GM18502 (cell line): ENCODE measurements at regions not wholly inside any gene's neighbourhood (a gene's known extent, or its start where the extent isn't known, plus 50 kb on each side); places are given as distances from the start of the nearest gene placed in this dataset.
"Not testable (repeated sequence)": the region's sequence is repeated elsewhere in the genome, so short reads cannot be mapped to it uniquely, and the experiment has no call there.

Experiments
- ATAC-seq: cut with Tn5 transposase; IDR thresholded peaks from one replicate; pipeline ENCODE4 v1.9.1; 2021; ENCODE audit warnings: mild to moderate bottlenecking; ENCODE audit not compliant: unreplicated experiment, poor library complexity

DNA sequence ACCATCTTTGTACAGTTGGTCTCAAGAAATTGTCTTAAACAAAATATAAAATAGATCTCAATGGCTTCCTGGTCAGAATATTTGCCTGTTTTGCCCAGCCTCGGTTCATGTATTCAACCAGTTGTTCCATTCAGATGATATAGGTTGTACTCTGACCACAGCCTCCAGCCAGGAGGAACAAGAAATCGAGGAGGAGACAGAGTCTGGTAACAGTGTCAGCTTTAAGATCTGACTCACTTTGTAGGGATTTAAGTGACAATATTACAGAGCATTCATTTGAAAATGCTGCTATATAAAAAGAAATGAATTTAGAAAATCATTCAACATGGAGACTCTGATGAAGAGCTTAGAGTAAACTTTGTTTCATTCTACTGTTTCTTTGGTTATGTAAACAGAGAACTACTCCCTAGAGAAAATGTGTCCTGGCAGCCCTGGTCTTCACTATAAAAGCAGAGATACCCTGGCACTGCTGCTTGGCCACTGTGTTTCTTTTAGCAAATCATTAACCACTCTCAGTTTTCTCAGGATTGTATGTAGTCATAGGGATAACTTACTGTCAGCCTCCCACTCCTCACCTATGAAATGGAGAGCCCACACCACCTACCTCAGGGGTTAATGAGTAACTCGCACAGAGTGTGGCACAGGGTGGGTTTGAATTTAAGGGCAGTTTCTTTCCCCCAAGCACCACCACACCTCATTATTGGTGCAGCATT lies 53.5 kb downstream of the PAGE2 start:
- ATAC-seq = no peak

GRCh38 chrX:55142919-55143310 lies 54.1 kb downstream of the PAGE2 start:
- no peak for ATAC-seq

- ATAC-seq = no peak
Measured at GRCh38 chrX:55143621-55144020, 54.8 kb downstream of the PAGE2 start.

GRCh38 chrX:55144697-55145096 lies 55.9 kb downstream of the PAGE2 start:
- no peak for ATAC-seq

- ATAC-seq = no peak
Measured at GRCh38 chrX:55149242-55149641, 60.4 kb downstream of the PAGE2 start.

DNA sequence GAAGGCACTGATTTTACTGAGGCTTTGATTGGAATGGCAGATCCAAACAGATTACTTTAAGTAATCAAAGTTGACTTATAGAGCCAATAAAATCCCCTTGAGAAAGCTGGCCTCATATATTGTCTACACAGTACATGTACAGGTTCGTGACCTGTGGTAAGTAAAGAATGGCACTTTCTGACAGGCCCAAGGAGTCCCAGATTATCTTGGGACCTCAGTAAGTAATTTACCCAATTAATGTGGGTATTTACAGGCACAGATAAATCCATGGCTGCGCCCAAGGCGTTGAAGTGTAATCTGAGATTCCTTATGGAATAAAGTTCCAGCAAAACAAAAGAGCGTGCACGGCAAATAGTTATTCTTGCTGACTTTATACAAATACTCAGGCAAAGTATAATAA lies 62.4 kb downstream of the PAGE2 start:
- ATAC-seq = no peak

- no peak for ATAC-seq
Measured at GRCh38 chrX:55159551-55159950, 60.6 kb upstream of the PAGE5 start.

- peak; percentile 93 for ATAC-seq
Measured at GRCh38 chrX:55160685-55161552, 59.2 kb upstream of the PAGE5 start.

DNA sequence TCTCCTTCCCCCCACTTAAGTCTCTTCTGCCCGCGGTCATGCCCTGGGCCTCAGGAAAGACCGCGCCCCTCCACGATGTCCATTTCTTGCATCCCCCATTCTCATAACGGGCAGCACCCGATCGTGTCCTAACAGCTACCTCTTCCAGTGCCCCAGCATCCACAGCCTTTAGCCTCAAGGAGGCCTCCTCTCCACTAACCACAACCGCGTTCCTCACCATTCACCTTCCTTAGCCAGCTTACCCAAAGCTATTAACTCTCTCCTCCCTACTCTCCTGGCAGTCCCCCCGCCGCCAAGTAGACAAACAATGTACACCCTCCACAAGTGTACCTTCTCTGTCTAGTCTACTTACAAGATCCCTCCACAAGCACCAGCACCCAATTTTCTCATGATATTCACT lies 58.6 kb upstream of the PAGE5 start:
- ATAC-seq = no peak

DNA sequence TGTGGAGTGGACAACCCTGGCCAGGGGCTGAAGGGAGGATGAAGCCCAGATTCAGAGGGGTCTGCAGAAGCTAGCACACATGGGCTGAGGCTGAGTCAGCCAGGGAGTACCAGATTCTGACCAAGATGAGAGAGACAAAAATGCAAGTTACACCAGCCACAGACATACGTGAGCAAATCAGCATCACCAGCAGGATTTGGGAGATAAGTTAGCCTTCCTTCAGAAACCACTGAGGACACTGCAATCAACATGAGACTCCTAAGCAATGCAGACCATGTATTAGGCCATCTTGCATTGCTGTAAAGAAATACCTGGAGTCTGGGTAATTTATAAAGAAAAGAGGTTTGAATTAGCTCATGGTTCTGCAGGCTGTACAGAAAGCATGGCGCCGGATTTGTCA lies 57.0 kb upstream of the PAGE5 start:
- ATAC-seq = no peak

DNA sequence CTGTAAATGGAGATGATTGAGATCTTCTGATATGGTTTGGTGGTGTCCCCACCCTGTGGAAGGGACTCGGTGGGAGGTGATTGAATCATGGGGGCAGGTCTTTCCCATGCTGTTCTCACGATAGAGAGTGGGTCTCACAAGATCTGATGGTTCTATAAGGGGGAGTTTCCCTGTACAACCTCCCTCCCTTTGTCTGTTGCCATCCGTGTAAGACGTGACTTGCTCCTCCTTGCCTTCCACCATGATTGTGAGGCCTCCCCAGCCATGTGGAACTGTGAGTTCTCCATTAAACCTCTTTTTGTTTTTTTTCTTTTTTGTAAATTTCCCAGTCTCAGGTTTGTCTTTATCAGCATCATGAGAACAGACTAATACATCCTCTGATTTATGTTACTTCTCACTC lies 55.1 kb upstream of the PAGE5 start:
- not testable (repeated sequence) for ATAC-seq

- ATAC-seq = no peak
Measured at GRCh38 chrX:55167124-55167803, 52.9 kb upstream of the PAGE5 start.

DNA sequence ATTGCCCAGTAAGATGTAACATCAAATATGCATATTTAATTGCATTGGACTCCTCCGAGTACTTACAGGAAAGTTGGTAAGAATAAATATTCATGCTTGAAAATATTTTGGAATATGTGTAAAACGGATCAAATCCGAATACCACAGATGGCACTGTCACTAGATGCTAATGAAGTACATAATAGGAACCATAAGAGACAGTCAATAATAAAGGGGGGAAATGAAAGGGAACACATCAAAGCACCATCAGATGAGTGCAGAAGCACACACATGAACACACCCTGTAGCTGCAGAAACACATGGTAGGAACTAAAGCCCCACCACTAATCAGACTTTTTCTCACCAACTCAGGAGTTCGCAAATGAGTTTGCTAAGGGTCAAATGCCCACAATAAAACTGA lies 52.2 kb upstream of the PAGE5 start:
- no peak for ATAC-seq

DNA sequence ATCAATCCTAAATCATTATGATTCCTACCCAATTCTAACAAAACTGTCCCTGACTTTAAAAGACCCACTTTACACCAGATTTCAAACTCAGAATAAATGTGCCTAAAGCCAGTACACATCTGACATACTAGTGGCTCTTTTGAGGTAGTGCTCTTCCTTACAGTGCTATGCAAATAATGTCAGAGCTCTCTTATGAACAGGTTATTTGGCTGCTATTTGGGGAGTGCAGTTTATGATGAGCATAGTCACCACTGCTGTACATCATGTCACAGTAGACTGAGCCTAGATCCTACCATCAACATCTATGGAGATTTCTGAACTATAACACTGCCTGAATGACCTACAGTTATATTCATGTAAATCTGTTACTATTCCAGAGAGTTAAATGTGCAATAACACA lies 50.4 kb upstream of the PAGE5 start:
- ATAC-seq = no peak
